OCI-LY1 (cell line): ENCODE measurements at regions not wholly inside any gene's neighbourhood (a gene's known extent, or its start where the extent isn't known, plus 50 kb on each side); places are given as distances from the start of the nearest gene placed in this dataset.

Experiments
- H2AFZ ChIP-seq: fragments of 200-600 bp; sonication (generic), shearing (Covaris generic); 2 replicates; pipeline ENCODE4 v1.6.0; 2014; ENCODE audit warnings: antibody characterized with exemption, mild to moderate bottlenecking, low read length
- H3F3A ChIP-seq: fragments of 200-600 bp; sonication (generic), shearing (Covaris generic); 2 replicates; pipeline ENCODE4 v1.6.0; 2014; ENCODE audit warnings: mild to moderate bottlenecking, antibody characterized with exemption, low read length, moderate library complexity; ENCODE audit not compliant: insufficient read depth
- H3K27ac ChIP-seq: fragments of 200-600 bp; sonication (generic); 2 replicates; pipeline ENCODE4 v1.5.1; 2014; ENCODE audit warnings: low read length, mixed run types, mild to moderate bottlenecking, low read depth; ENCODE audit not compliant: poor library complexity, severe bottlenecking
- H3K27me3 ChIP-seq: fragments of 200-600 bp; sonication (generic); 2 replicates; pipeline ENCODE4 v1.6.0; 2014; ENCODE audit warnings: antibody characterized with exemption, mild to moderate bottlenecking, low read length, moderate library complexity; ENCODE audit not compliant: insufficient read depth
- H3K36me3 ChIP-seq: fragments of 200-600 bp; sonication (generic); 2 replicates; pipeline ENCODE4 v1.6.1; 2014; ENCODE audit warnings: mild to moderate bottlenecking, antibody characterized with exemption, low read length, moderate library complexity, mixed read lengths; ENCODE audit not compliant: insufficient read depth
- H3K4me1 ChIP-seq: fragments of 200-600 bp; sonication (generic); 2 replicates; pipeline ENCODE4 v1.5.1; 2014; ENCODE audit warnings: mild to moderate bottlenecking, low read length, moderate library complexity; ENCODE audit not compliant: insufficient read depth, severe bottlenecking
- H3K4me2 ChIP-seq: fragments of 200-600 bp; sonication (generic), shearing (Covaris generic); 2 replicates; pipeline ENCODE4 v1.6.1; 2014; ENCODE audit warnings: low read length
- H3K4me3 ChIP-seq: fragments of 200-600 bp; sonication (generic); 2 replicates; pipeline ENCODE4 v1.5.1; 2014; ENCODE audit warnings: low read length, low read depth, mild to moderate bottlenecking, mixed read lengths; ENCODE audit not compliant: poor library complexity, severe bottlenecking
- H3K79me2 ChIP-seq: fragments of 200-600 bp; shearing (Covaris generic); 2 replicates; pipeline ENCODE4 v1.6.1; 2016; ENCODE audit warnings: mixed run types, low read length, mixed read lengths; ENCODE audit not compliant: insufficient read depth
- H3K9ac ChIP-seq: fragments of 200-600 bp; sonication (generic), shearing (Covaris generic); 2 replicates; pipeline ENCODE4 v1.6.1; 2014; ENCODE audit warnings: mild to moderate bottlenecking, low read length, mixed read lengths
- H3K9me2 ChIP-seq: fragments of 200-600 bp; sonication (generic), shearing (Covaris generic); 2 replicates; pipeline ENCODE4 v1.6.1; 2014; ENCODE audit warnings: low read depth, mild to moderate bottlenecking, low read length, mixed read lengths
- H3K9me3 ChIP-seq: fragments of 200-600 bp; shearing (Covaris generic); 2 replicates; pipeline ENCODE4 v1.6.1; 2014; ENCODE audit warnings: low read length, mixed read lengths
- H4K20me1 ChIP-seq: fragments of 200-600 bp; sonication (generic), shearing (Covaris generic); 2 replicates; pipeline ENCODE4 v1.6.0; 2016; ENCODE audit warnings: mild to moderate bottlenecking, low read length; ENCODE audit not compliant: insufficient read depth
- EZH2 ChIP-seq: fragments of 200-600 bp; sonication (generic), shearing (Covaris generic); IDR thresholded peaks from 2 replicates; pipeline ENCODE4 v1.8.0; 2017; ENCODE audit warnings: borderline replicate concordance, mixed run types, mild to moderate bottlenecking, antibody characterized with exemption, low read length, moderate library complexity, mixed read lengths
- TF ChIP-seq, protein P1 (sequence below): fragments of 200-600 bp; sonication (generic), shearing (Covaris generic); IDR thresholded peaks from 2 replicates; pipeline ENCODE4 v1.5.1; 2017; ENCODE audit warnings: mild to moderate bottlenecking, antibody characterized with exemption, low read length, moderate library complexity, mixed read lengths

DNA sequence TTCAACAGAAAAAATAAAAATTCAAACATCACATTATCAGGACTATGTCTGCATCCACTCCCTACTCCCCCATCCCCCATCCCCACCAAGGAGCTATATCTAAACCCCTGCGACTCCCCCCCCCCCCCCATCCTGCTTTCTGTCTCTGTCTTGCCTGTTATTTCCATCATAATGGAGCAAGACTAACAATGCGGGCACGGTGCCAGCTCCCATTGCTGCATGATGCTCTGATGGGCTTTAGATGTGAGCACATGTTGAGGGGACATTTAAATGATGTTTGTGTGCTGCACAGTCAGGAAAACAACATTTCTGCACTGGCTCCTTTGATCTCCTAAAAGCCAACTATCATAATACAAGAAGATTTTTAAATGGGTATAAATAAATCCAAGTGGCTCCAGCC lies 644.2 kb upstream of the SETBP1 start:
- no peak overlapping the region for H3K9ac ChIP-seq
- H3K36me3 ChIP-seq: no peaks in the 10 kb centered on the region
- no peaks in the 10 kb centered on the region for H4K20me1 ChIP-seq
- H3K79me2 ChIP-seq: no peaks in the 10 kb centered on the region
- no peak overlapping the region for H3K4me2 ChIP-seq
- no peak overlapping the region for H3K4me3 ChIP-seq
- no peak overlapping the region for H2AFZ ChIP-seq
- no peaks in the 10 kb centered on the region for H3K9me2 ChIP-seq
- no peaks in the 10 kb centered on the region for H3K9me3 ChIP-seq
- H3K27me3 ChIP-seq: no peaks in the 10 kb centered on the region
- TF ChIP-seq EZH2: no peak
- TF ChIP-seq, protein P1, sequence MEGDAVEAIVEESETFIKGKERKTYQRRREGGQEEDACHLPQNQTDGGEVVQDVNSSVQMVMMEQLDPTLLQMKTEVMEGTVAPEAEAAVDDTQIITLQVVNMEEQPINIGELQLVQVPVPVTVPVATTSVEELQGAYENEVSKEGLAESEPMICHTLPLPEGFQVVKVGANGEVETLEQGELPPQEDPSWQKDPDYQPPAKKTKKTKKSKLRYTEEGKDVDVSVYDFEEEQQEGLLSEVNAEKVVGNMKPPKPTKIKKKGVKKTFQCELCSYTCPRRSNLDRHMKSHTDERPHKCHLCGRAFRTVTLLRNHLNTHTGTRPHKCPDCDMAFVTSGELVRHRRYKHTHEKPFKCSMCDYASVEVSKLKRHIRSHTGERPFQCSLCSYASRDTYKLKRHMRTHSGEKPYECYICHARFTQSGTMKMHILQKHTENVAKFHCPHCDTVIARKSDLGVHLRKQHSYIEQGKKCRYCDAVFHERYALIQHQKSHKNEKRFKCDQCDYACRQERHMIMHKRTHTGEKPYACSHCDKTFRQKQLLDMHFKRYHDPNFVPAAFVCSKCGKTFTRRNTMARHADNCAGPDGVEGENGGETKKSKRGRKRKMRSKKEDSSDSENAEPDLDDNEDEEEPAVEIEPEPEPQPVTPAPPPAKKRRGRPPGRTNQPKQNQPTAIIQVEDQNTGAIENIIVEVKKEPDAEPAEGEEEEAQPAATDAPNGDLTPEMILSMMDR: no peak
- H3K4me1 ChIP-seq: no peaks in the 10 kb centered on the region
- no peak overlapping the region for H3K27ac ChIP-seq
- no peaks in the 10 kb centered on the region for H3F3A ChIP-seq

DNA sequence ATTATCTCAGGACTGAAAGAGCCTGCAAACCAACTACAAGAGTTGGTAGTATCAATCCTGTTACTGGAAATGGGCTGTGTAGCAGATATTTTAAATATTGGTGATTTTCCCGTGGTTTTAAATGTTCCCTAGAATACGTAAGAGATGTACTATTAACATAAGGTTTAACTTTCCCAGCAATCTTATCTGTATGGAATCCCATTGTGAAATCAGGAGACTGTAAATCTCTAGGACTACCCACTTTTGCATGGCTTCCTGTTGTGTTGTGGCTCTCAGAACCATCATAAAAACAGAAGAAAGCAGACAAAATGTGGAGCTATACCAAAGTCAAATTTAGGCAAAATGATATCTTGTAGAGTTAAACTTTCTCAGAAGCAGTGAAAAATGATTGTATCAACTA lies 641.5 kb upstream of the SETBP1 start:
- Histone ChIP-seq H3K36me3 (no peaks in the 10 kb centered on the region), H3K9ac (no peak overlapping the region), H3K4me1 (no peaks in the 10 kb centered on the region), H3K9me3 (no peaks in the 10 kb centered on the region), H2AFZ (no peak overlapping the region), H4K20me1 (no peaks in the 10 kb centered on the region), H3K4me3 (no peak overlapping the region), H3K27ac (no peak overlapping the region), H3K9me2 (no peaks in the 10 kb centered on the region), H3K4me2 (no peak overlapping the region), H3K27me3 (no peaks in the 10 kb centered on the region), H3F3A (no peaks in the 10 kb centered on the region), H3K79me2 (no peaks in the 10 kb centered on the region)
- TF ChIP-seq EZH2: no peak
- TF ChIP-seq, protein P1: no peak

DNA sequence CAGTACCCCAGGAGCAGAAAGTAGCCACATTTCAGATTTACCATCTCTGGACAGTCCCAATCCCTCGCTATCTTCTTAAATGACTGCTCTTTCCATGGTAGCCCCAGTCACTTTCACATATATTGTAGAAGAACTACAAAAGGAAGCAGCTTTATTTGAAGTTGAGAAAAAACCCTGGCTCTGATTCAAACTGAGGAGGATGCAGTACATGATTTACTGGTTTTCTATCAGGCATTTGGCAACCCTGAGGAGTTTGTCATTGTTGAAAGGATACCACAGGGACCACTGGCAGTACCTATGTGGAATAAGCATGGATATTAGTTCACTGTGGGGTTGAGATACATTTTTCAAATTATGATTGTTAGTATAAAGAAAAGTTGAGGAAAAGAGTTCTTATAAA lies 640.9 kb upstream of the SETBP1 start:
- Histone ChIP-seq H4K20me1 (no peaks in the 10 kb centered on the region), H3K9ac (no peak overlapping the region), H3K9me3 (no peaks in the 10 kb centered on the region), H3K9me2 (no peaks in the 10 kb centered on the region), H3K27ac (no peak overlapping the region), H3K79me2 (no peaks in the 10 kb centered on the region), H3K4me2 (no peak overlapping the region), H3K36me3 (no peaks in the 10 kb centered on the region), H3K4me3 (no peak overlapping the region), H2AFZ (no peak overlapping the region), H3K4me1 (no peaks in the 10 kb centered on the region), H3F3A (no peaks in the 10 kb centered on the region), H3K27me3 (no peaks in the 10 kb centered on the region; the same call in 1 of the 2 replicates)
- TF ChIP-seq, protein P1: no peak
- no peak for TF ChIP-seq EZH2
